ENCODE measurements at regions not wholly inside any gene's neighbourhood (a gene's known extent, or its start where the extent isn't known, plus 50 kb on each side); places are given as distances from the start of the nearest gene placed in this dataset.

DNA sequence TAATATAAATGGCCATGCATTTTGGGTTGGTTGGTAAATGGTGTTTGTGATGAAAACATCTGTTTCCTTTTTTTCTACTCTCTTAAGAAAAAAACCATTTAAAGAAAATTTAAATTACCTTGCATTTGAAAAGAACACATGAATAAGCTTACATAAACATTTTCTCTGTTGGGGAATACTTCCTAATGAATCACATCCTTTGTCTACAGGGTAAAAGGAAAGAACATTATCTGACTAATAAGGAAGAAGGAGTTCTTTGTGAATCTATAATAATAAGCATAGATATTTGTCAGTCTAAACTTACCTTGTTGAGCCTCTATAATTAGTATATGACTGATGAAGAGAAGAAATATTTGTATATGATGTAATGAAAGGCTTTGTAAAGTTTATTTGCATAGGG is 254.1 kb upstream of the ZNF717 start:
- no peak for TF ChIP-seq CCAR2 (IDR thresholded peaks at IDR 0.05; ENCODE audit: low read depth, low read length)
- TF ChIP-seq, protein P1, sequence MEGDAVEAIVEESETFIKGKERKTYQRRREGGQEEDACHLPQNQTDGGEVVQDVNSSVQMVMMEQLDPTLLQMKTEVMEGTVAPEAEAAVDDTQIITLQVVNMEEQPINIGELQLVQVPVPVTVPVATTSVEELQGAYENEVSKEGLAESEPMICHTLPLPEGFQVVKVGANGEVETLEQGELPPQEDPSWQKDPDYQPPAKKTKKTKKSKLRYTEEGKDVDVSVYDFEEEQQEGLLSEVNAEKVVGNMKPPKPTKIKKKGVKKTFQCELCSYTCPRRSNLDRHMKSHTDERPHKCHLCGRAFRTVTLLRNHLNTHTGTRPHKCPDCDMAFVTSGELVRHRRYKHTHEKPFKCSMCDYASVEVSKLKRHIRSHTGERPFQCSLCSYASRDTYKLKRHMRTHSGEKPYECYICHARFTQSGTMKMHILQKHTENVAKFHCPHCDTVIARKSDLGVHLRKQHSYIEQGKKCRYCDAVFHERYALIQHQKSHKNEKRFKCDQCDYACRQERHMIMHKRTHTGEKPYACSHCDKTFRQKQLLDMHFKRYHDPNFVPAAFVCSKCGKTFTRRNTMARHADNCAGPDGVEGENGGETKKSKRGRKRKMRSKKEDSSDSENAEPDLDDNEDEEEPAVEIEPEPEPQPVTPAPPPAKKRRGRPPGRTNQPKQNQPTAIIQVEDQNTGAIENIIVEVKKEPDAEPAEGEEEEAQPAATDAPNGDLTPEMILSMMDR (IDR thresholded peaks at IDR 0.05 in 2 of 3, conservative IDR thresholded peaks at IDR 0.05 in 1 of 3; ENCODE audit: insufficient read depth in 2 of 3, low read depth in 1 of 3, low read length in 3 of 3) = no peak
- no peak for TF ChIP-seq KLF13 (tag; IDR thresholded peaks at IDR 0.05; ENCODE audit: borderline replicate concordance, low read depth)

Data from K562 (cell line).